Effector memory CD4-positive, alpha-beta T cell (primary cell): ENCODE measurements at regions not wholly inside any gene's neighbourhood (a gene's known extent, or its start where the extent isn't known, plus 50 kb on each side); places are given as distances from the start of the nearest gene placed in this dataset.
"Not testable (repeated sequence)": the region's sequence is repeated elsewhere in the genome, so short reads cannot be mapped to it uniquely, and the experiment has no call there.

Source experiments
- DNase-seq, 3 donors: peaks; one replicate each; pipeline ENCODE4 v3.0.0-alpha.2; 2020
- H3K27ac ChIP-seq: 2 replicates; pipeline ENCODE4 v1.7.0; 2013; ENCODE audit warnings: mild to moderate bottlenecking, low read length, moderate library complexity; ENCODE audit not compliant: insufficient read depth, poor library complexity, severe bottlenecking
- H3K27me3 ChIP-seq: replicated peaks from 2 replicates; pipeline ENCODE4 v1.7.0; 2013; ENCODE audit warnings: mild to moderate bottlenecking, low read length; ENCODE audit not compliant: insufficient read depth, control insufficient read depth, poor library complexity, severe bottlenecking
- H3K36me3 ChIP-seq: 2 replicates; pipeline ENCODE4 v1.7.0; 2013; ENCODE audit warnings: mild to moderate bottlenecking, low read length, moderate library complexity; ENCODE audit not compliant: control insufficient read depth, insufficient read depth
- H3K4me1 ChIP-seq: 2 replicates; pipeline ENCODE4 v1.7.0; 2013; ENCODE audit warnings: low read length, mild to moderate bottlenecking; ENCODE audit not compliant: control insufficient read depth, insufficient read depth, poor library complexity, severe bottlenecking
- H3K4me3 ChIP-seq: 2 replicates; pipeline ENCODE4 v1.7.0; 2013; ENCODE audit warnings: low read length, low read depth, mild to moderate bottlenecking; ENCODE audit not compliant: insufficient read depth, poor library complexity, severe bottlenecking
- H3K9me3 ChIP-seq: 2 replicates; pipeline ENCODE4 v1.7.0; 2013; ENCODE audit warnings: mild to moderate bottlenecking, low read length, moderate library complexity; ENCODE audit not compliant: control insufficient read depth

DNA sequence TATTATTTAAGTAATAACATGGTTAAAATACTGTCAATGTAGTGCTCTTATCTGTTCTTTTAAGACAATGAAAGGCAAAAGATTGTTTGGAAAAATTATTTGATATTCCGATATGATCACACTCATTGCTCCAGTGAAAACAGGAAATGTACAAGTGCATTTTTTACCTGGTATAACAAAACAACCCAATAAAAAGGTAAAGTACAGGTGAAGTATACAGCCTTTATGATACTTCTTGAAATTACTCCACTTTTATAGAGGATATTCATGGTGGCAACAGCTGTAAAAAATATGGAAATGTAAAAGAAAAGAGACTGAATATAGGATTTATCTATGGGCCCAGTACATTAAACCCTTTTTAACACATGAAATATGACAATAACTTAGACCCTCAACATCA lies 298.6 kb upstream of the HNRNPA3 start:
- no peaks in the 10 kb centered on the region for H3K27me3 ChIP-seq
- H3K36me3 ChIP-seq, result no peaks in the 10 kb centered on the region
- H3K9me3 ChIP-seq, result no peaks in the 10 kb centered on the region
- H3K27ac ChIP-seq, result no peak overlapping the region
- no peaks in the 10 kb centered on the region for H3K4me1 ChIP-seq
- DNase-seq, result no peak
- no peak overlapping the region for H3K4me3 ChIP-seq

DNA sequence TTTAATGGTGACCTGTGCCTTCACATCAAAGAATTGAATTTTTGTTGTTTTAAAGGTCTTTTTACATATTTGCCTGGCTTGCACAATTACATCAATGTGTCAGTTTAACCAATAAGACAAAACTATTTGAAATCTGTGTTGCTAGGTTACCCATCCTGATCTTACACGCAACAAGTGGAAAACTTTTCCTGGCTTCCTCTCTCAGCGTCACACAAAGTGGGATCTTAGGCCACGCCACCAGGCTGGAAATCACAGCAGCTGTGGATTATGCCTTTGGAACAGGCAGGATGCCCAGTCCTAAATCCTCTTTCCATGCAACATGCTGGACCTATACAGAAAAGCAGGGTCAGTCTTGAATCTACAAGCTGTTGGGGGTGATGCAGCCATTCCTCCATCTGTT lies 298.2 kb upstream of the HNRNPA3 start:
- H3K27ac ChIP-seq, result no peak overlapping the region
- H3K36me3 ChIP-seq, result no peaks in the 10 kb centered on the region
- no peaks in the 10 kb centered on the region for H3K9me3 ChIP-seq
- no peak for DNase-seq
- H3K4me3 ChIP-seq, result no peak overlapping the region
- H3K27me3 ChIP-seq, result no peaks in the 10 kb centered on the region
- H3K4me1 ChIP-seq, result no peaks in the 10 kb centered on the region

DNA sequence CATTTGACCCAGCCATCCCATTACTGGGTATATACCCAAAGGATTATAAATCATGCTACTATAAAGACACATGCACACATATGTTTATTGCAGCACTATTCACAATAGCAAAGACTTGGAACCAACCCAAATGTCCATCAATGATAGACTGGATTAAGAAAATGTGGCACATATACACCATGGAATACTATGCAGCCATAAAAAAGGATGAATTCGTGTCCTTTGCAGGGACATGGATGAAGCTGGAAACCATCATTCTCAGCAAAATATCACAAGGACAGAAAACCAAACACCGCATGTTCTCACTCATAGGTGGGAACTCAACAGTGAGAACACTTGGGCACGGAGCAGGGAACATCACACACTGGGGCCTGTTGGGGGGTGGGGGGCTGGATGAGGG lies 290.0 kb upstream of the HNRNPA3 start:
- not testable (repeated sequence) for H3K36me3 ChIP-seq, H3K27me3 ChIP-seq, H3K9me3 ChIP-seq, H3K27ac ChIP-seq, H3K4me1 ChIP-seq, H3K4me3 ChIP-seq, DNase-seq

DNA sequence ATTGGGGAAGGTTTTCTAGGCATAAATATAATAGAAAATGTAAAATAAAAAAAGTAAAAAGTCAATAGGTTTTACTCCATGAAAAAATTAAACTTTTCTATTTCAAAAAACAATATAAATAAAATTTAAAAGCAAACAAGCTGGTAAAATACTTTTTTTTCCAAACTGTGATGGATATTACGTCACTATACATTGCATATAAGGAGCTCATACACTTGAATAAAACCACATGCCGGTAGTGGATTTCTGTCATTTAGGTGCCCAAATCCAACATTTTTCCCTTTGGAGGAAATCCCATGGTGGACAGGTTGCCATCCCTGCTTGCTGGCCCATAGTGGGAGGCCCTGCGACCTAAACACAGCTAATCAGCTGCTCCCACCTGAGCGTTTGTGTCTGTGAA lies 289.4 kb upstream of the HNRNPA3 start:
- H3K27ac ChIP-seq, result no peak overlapping the region
- no peak for DNase-seq
- no peaks in the 10 kb centered on the region for H3K36me3 ChIP-seq
- no peaks in the 10 kb centered on the region for H3K27me3 ChIP-seq
- no peak overlapping the region for H3K4me3 ChIP-seq
- H3K9me3 ChIP-seq, result no peaks in the 10 kb centered on the region
- H3K4me1 ChIP-seq, result no peaks in the 10 kb centered on the region

- Histone ChIP-seq H3K4me3 (no peak overlapping the region), H3K27me3 (no peaks in the 10 kb centered on the region), H3K27ac (no peak overlapping the region), H3K36me3 (no peaks in the 10 kb centered on the region), H3K9me3 (no peaks in the 10 kb centered on the region), H3K4me1 (no peaks in the 10 kb centered on the region)
- no peak for DNase-seq
These were observed 287.6 kb upstream of the HNRNPA3 start for GRCh38 chr2:176924909-176925534.

- DNase-seq, result no peak
- Histone ChIP-seq H3K4me3 (no peak overlapping the region), H3K27me3 (no peaks in the 10 kb centered on the region), H3K27ac (no peak overlapping the region), H3K9me3 (no peaks in the 10 kb centered on the region), H3K4me1 (no peaks in the 10 kb centered on the region), H3K36me3 (no peaks in the 10 kb centered on the region)
These were observed 286.1 kb upstream of the HNRNPA3 start for GRCh38 chr2:176926453-176926852.

DNA sequence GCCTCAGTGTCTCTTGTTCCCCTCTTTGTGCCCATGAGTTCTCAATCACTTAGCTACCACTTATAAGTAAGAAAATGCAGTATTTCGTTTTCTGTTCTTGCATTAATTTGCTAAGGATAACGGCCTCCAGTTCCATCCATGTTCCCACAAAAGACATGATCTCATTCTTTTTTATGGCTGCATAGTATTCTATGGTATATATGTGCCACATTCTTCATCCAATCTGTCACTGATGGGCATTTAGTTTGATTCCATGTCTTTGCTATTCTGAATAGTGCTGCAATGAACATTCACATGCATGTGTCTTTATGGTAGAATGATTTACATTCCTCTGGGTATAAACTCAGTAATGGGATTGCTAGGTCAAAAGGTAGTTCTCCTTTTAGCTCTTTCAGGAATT lies 283.2 kb upstream of the HNRNPA3 start:
- H3K4me1 ChIP-seq, H3K36me3 ChIP-seq, H3K9me3 ChIP-seq: not testable (repeated sequence)

DNA sequence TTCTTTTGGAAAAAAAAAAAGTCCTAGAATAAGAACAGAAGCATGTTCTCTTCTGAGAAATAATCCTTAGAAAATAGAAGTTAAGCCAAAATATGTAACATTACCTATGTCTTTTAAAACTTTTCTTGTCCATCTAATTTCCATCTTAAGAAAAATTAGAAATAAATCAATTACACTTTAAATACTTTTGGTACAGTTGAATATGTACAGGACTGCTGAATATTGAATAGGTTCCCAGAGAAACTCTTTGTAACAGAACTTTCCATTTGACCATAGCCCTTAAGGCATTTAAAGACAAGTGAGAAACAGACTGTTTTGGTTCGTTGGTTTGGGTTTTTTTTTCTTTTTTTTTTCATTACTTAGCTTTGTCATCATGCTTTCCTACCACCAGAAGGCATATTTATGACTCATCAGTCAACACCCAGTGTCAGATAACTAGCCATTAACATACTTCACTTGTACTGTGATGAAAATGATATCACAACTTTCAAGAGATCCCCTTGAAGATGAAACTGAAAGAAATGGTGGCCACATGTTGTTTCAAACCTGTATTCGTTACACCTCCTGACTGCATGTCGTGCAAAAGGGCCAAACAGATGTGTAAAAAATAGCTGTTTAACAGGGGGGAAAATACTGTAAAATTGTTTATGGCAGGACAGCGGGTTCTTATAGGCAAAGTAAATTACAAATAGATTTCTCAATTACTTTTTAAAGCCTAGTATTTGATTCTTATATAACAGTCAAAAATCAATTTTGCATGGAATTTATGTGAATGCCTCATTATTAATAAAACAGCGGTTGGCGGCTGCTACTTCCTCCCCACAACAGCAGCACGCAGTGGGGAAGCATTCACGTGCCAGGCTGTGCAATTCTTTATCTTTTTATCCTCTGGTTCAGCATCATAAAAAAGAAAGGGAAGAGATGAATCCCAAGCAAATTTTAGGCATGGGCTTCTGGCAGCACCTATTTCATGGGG lies 280.7 kb upstream of the HNRNPA3 start:
- Histone ChIP-seq H3K4me1 (no peaks in the 10 kb centered on the region), H3K4me3 (no peak overlapping the region), H3K27me3 (no peaks in the 10 kb centered on the region), H3K27ac (no peak overlapping the region), H3K9me3 (no peaks in the 10 kb centered on the region), H3K36me3 (no peaks in the 10 kb centered on the region)
- DNase-seq, result no peak

More for the DNA sequence above, 283.2 kb upstream of the HNRNPA3 start:
- not testable (repeated sequence) for H3K4me3 ChIP-seq, H3K27ac ChIP-seq, DNase-seq, H3K27me3 ChIP-seq

GRCh38 chr2:176934131-176934530 lies 278.5 kb upstream of the HNRNPA3 start:
- H3K36me3 ChIP-seq, result no peaks in the 10 kb centered on the region
- no peaks in the 10 kb centered on the region for H3K27me3 ChIP-seq
- H3K27ac ChIP-seq, result no peak overlapping the region
- no peaks in the 10 kb centered on the region for H3K9me3 ChIP-seq
- H3K4me3 ChIP-seq, result no peak overlapping the region
- H3K4me1 ChIP-seq, result no peaks in the 10 kb centered on the region
- DNase-seq, result no peak

DNA sequence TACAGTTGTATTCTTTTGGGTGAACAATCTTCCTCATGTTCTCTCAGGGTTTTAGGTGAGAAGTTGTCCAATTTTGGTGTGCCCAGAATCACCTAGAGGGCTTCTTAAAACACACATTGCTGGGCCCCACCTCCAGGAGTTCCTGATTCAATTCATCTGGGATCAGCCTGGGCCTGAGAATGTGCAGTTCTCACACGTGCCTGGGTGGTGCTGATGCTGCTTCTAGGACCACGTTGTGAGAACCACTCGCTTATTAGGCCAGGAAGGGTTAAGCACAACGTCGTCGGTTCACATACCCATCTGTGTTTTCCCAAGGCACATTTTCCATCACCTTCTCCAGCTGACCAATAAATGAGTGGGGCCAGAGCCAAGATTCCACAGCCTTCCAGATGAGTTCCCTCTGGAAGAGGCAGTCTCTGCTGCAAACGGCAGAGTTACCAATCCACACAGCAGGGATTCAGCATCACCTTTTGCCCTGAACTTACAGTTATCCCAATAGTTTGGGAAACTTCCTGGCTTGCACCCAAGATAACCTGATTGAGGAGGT lies 277.7 kb upstream of the HNRNPA3 start:
- no peak overlapping the region for H3K27ac ChIP-seq
- H3K4me3 ChIP-seq, result no peak overlapping the region
- H3K9me3 ChIP-seq, result no peaks in the 10 kb centered on the region
- H3K36me3 ChIP-seq, result no peaks in the 10 kb centered on the region
- DNase-seq, result no peak
- no peaks in the 10 kb centered on the region for H3K4me1 ChIP-seq
- no peaks in the 10 kb centered on the region for H3K27me3 ChIP-seq
